WTC11 (cell line): ENCODE measurements at regions not wholly inside any gene's neighbourhood (a gene's known extent, or its start where the extent isn't known, plus 50 kb on each side); places are given as distances from the start of the nearest gene placed in this dataset.

ENCODE experiments used
- ATAC-seq: fragments of 200-7000 bp; cut with Tn5 transposase; 2 replicates; pipeline ENCODE4 v1.10.0; 2021; ENCODE audit warnings: mild to moderate bottlenecking, moderate library complexity
- CTCF ChIA-PET: fragments of 300-600 bp; sonication (Branson Sonifier 250); formaldehyde crosslinking; loops from one replicate; lab custom pipeline; 2021; ENCODE audit warnings: antibody characterized with exemption; lab: Charles Lee
- POLR2A ChIA-PET: fragments of 350-600 bp; sonication (Branson Sonifier 250); formaldehyde crosslinking; loops from one replicate; lab custom pipeline; 2021; ENCODE audit warnings: antibody characterized with exemption; lab: Charles Lee
- DNase-seq: peaks from one replicate; pipeline ENCODE4 v3.0.0; 2021; ENCODE audit warnings: low spot score
- H3K27ac Mint-ChIP-seq: 2 replicates; pipeline ENCODE4 v1.8.0; 2021; ENCODE audit warnings: mixed read lengths
- H3K27me3 Mint-ChIP-seq: 2 replicates; pipeline ENCODE4 v1.8.0; 2021; ENCODE audit warnings: low read depth, mild to moderate bottlenecking, moderate library complexity, mixed read lengths
- H3K36me3 Mint-ChIP-seq: 2 replicates; pipeline ENCODE4 v1.8.0; 2021; ENCODE audit warnings: mixed read lengths
- H3K4me1 Mint-ChIP-seq: 2 replicates; pipeline ENCODE4 v1.8.0; 2022; ENCODE audit warnings: mixed read lengths
- H3K4me3 Mint-ChIP-seq: 2 replicates; pipeline ENCODE4 v1.8.0; 2021; ENCODE audit warnings: mild to moderate bottlenecking, moderate library complexity, mixed read lengths
- H3K9me3 Mint-ChIP-seq: 2 replicates; pipeline ENCODE4 v1.8.0; 2021; ENCODE audit warnings: mixed read lengths
- ARID4B ChIP-seq: sonication (generic); formaldehyde crosslinking; IDR thresholded peaks from 2 replicates; pipeline ENCODE4 v1.8.0; 2023; ENCODE audit warnings: missing genetic modification reagents, mild to moderate bottlenecking, borderline replicate concordance
- ATF6 ChIP-seq: sonication (generic); formaldehyde crosslinking; IDR thresholded peaks from 2 replicates; pipeline ENCODE4 v1.8.1; 2023; ENCODE audit warnings: mild to moderate bottlenecking, missing genetic modification reagents
- CBFB ChIP-seq: sonication (generic); formaldehyde crosslinking; IDR thresholded peaks from 2 replicates; pipeline ENCODE4 v1.8.1; 2022; ENCODE audit warnings: mild to moderate bottlenecking, low read depth, missing genetic modification reagents
- CREB1 ChIP-seq: sonication (generic); formaldehyde crosslinking; IDR thresholded peaks from 2 replicates; pipeline ENCODE4 v1.8.0; 2023; ENCODE audit warnings: mild to moderate bottlenecking, missing genetic modification reagents
- CTCF ChIP-seq: fragments of 200-600 bp; IDR thresholded peaks from 2 replicates; pipeline ENCODE4 v1.8.0; 2022; ENCODE audit warnings: antibody characterized with exemption
- ESRRA ChIP-seq: sonication (generic); formaldehyde crosslinking; IDR thresholded peaks from 2 replicates; pipeline ENCODE4 v1.8.1; 2022; ENCODE audit warnings: mild to moderate bottlenecking, missing genetic modification reagents, borderline replicate concordance
- ETV6 ChIP-seq: sonication (generic); formaldehyde crosslinking; IDR thresholded peaks from 2 replicates; pipeline ENCODE4 v1.8.1; 2022; ENCODE audit warnings: mild to moderate bottlenecking, missing genetic modification reagents
- FOXP1 ChIP-seq: sonication (generic); formaldehyde crosslinking; IDR thresholded peaks from 2 replicates; pipeline ENCODE4 v1.8.0; 2022; ENCODE audit warnings: missing genetic modification reagents, mild to moderate bottlenecking, moderate library complexity, borderline replicate concordance
- MLX ChIP-seq: sonication (generic); formaldehyde crosslinking; IDR thresholded peaks from 2 replicates; pipeline ENCODE4 v1.8.1; 2023; ENCODE audit warnings: mild to moderate bottlenecking, missing genetic modification reagents, moderate library complexity
- NR1H2 ChIP-seq: sonication (generic); formaldehyde crosslinking; IDR thresholded peaks from 2 replicates; pipeline ENCODE4 v1.9.0; 2021; ENCODE audit warnings: mild to moderate bottlenecking, moderate library complexity, missing genetic modification reagents
- RORB ChIP-seq: fragments of 250-450 bp; sonication (Bioruptor Pico); IDR thresholded peaks from 2 replicates; pipeline ENCODE4 v1.9.0; 2021; ENCODE audit warnings: mild to moderate bottlenecking
- ZNF138 ChIP-seq: sonication (generic); formaldehyde crosslinking; conservative IDR thresholded peaks from 2 replicates; pipeline ENCODE4 v1.8.1; 2022; ENCODE audit warnings: mild to moderate bottlenecking, moderate library complexity, missing genetic modification reagents
- ZNF281 ChIP-seq: sonication (generic); formaldehyde crosslinking; IDR thresholded peaks from 2 replicates; pipeline ENCODE4 v1.8.0; 2023; ENCODE audit warnings: mild to moderate bottlenecking, missing genetic modification reagents
- ZNF396 ChIP-seq: fragments of 250-450 bp; sonication (Bioruptor Pico); IDR thresholded peaks from 2 replicates; pipeline ENCODE4 v1.8.0; 2021; ENCODE audit warnings: mild to moderate bottlenecking, moderate library complexity, borderline replicate concordance
- ZNF512 ChIP-seq: sonication (generic); formaldehyde crosslinking; IDR thresholded peaks from 2 replicates; pipeline ENCODE4 v1.8.1; 2022; ENCODE audit warnings: missing genetic modification reagents, borderline replicate concordance
- ZNF671 ChIP-seq: fragments of 250-450 bp; sonication (Bioruptor Pico); IDR thresholded peaks from 2 replicates; pipeline ENCODE4 v1.8.0; 2021; ENCODE audit warnings: mild to moderate bottlenecking

- no peaks in the 10 kb centered on the region for H3K9me3 Mint-ChIP-seq
Observed at GRCh38 chr4:159003420-159004253, 99.2 kb upstream of the RAPGEF2 start.

GRCh38 chr4:159006202-159006601 is 96.7 kb upstream of the RAPGEF2 start:
- Mint-ChIP-seq H3K9me3 (no peaks in the 10 kb centered on the region), H3K4me1 (peaks cover 26% of the 10 kb centered on the region), H3K27ac (no peak overlapping the region), H3K36me3 (no peaks in the 10 kb centered on the region), H3K4me3 (no peak overlapping the region), H3K27me3 (peaks cover 36% of the 10 kb centered on the region)
- ATAC-seq (peak; percentile 47; the same call in 1 of the 2 replicates), DNase-seq (no peak)
- ChIA-PET POLR2A (interaction anchor here (0.6 kb wide), 1 partner anchor 178 kb away, joined by 3 read pairs; no protein-coding TSS in a partner anchor), CTCF (interaction anchor here (1.1 kb wide), 1 partner anchor 149 kb away, joined by 4 read pairs; no protein-coding TSS in a partner anchor)
- no peak for TF ChIP-seq ARID4B (CRISPR knock-in tag)
- TF ChIP-seq ZNF396 (CRISPR knock-in tag), result no peak
- no peak for TF ChIP-seq ATF6 (CRISPR knock-in tag)
- TF ChIP-seq MLX (CRISPR knock-in tag), result no peak
- no peak for TF ChIP-seq RORB (CRISPR knock-in tag)
- no peak for TF ChIP-seq ZNF512 (CRISPR knock-in tag)
- no peak for TF ChIP-seq CTCF
- no peak for TF ChIP-seq ZNF671
- no peak for TF ChIP-seq ESRRA (CRISPR knock-in tag)
- no peak for TF ChIP-seq ETV6 (CRISPR knock-in tag)

More at GRCh38 chr4:159003420-159004253, 99.2 kb upstream of the RAPGEF2 start:
- Mint-ChIP-seq H3K4me1 (peaks cover 16% of the 10 kb centered on the region), H3K36me3 (no peaks in the 10 kb centered on the region), H3K27ac (no peak overlapping the region), H3K4me3 (no peak overlapping the region), H3K27me3 (peaks cover 28% of the 10 kb centered on the region)
- ChIA-PET CTCF (interaction anchor here (1.4 kb wide), 1 partner anchor 11 kb away, joined by 4 read pairs; no protein-coding TSS in a partner anchor), POLR2A (no interaction called here)
- DNase-seq, result no peak
- TF ChIP-seq NR1H2 (CRISPR knock-in tag) (no peak), ZNF138 (CRISPR knock-in tag) (no peak), FOXP1 (CRISPR knock-in tag) (no peak), CBFB (CRISPR knock-in tag) (no peak), CREB1 (CRISPR knock-in tag) (no peak), ZNF281 (CRISPR knock-in tag) (no peak)
- ATAC-seq, result no peak
